ENCODE measurements at regions not wholly inside any gene's neighbourhood (a gene's known extent, or its start where the extent isn't known, plus 50 kb on each side); places are given as distances from the start of the nearest gene placed in this dataset.

DNA sequence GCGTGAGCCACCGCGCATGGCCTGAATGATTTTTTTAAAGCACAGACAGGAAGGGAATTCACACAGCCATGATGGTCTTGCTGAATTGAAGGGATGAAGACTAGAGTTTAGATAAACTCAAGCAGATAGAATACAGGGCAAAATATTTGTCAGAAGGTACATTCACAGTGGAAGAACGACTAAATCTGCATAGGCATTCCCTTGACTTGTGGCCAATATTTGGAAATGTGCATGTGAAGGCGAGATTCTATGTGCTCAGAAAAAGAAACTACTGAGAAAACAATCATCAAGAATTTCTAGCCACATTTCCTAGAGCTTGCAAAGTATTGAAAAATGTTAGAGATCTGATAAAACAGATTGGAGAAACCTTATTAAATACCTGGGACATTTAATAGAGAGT is 1166.2 kb downstream of the DNAJB9 start:
- TF ChIP-seq, protein P1, sequence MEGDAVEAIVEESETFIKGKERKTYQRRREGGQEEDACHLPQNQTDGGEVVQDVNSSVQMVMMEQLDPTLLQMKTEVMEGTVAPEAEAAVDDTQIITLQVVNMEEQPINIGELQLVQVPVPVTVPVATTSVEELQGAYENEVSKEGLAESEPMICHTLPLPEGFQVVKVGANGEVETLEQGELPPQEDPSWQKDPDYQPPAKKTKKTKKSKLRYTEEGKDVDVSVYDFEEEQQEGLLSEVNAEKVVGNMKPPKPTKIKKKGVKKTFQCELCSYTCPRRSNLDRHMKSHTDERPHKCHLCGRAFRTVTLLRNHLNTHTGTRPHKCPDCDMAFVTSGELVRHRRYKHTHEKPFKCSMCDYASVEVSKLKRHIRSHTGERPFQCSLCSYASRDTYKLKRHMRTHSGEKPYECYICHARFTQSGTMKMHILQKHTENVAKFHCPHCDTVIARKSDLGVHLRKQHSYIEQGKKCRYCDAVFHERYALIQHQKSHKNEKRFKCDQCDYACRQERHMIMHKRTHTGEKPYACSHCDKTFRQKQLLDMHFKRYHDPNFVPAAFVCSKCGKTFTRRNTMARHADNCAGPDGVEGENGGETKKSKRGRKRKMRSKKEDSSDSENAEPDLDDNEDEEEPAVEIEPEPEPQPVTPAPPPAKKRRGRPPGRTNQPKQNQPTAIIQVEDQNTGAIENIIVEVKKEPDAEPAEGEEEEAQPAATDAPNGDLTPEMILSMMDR (IDR thresholded peaks at IDR 0.05; ENCODE audit: low read depth, low read length, poor library complexity, severe bottlenecking), result no peak
- TF ChIP-seq EZH2phosphoT487 (IDR thresholded peaks at IDR 0.05; ENCODE audit: borderline replicate concordance, low read length), result no peak
